Uterus (tissue), 2 donors: ENCODE measurements at regions not wholly inside any gene's neighbourhood (a gene's known extent, or its start where the extent isn't known, plus 50 kb on each side); places are given as distances from the start of the nearest gene placed in this dataset.

ENCODE experiments used
- POLR2A ChIP-seq, 2 donors: fragments of 450-650 bp; IDR thresholded peaks; one replicate each; pipeline ENCODE4 v1.6.1; 2016; ENCODE audit warnings: antibody characterized with exemption in 2 of 2, mild to moderate bottlenecking in 1 of 2, moderate library complexity in 1 of 2
- TF ChIP-seq, protein P1 (sequence below), 4 experiments: fragments of 200-600 bp in 2 of 4; fragments of 450-650 bp in 2 of 4; sonication (generic) in 2 of 4; IDR thresholded peaks; one replicate each; pipeline ENCODE4 v1.5.1; 2016 to 2019; ENCODE audit warnings: antibody characterized with exemption in 4 of 4, mild to moderate bottlenecking in 2 of 4, moderate library complexity in 1 of 4

DNA sequence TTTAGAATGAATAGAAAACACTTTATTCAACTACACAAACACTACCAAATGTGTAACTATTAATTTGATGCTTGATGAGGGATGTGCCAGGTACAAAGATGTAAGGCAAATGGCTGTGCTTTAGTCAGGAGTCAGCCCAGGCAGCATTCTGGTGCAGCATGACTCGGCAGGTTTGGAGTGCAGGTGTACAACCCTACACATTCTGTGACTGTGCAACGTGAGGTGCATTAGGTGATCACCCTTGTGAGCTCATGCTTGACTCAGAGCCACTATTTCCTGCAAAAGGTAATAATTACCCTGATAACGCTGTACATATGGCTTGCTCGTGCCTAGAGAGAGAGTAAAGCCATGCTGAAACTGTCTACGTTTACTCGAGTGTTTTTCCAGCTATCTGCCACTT, 288.7 kb upstream of the DSEL start:
- no peak for TF ChIP-seq POLR2A (IDR thresholded peaks at IDR 0.05)
- TF ChIP-seq, protein P1, sequence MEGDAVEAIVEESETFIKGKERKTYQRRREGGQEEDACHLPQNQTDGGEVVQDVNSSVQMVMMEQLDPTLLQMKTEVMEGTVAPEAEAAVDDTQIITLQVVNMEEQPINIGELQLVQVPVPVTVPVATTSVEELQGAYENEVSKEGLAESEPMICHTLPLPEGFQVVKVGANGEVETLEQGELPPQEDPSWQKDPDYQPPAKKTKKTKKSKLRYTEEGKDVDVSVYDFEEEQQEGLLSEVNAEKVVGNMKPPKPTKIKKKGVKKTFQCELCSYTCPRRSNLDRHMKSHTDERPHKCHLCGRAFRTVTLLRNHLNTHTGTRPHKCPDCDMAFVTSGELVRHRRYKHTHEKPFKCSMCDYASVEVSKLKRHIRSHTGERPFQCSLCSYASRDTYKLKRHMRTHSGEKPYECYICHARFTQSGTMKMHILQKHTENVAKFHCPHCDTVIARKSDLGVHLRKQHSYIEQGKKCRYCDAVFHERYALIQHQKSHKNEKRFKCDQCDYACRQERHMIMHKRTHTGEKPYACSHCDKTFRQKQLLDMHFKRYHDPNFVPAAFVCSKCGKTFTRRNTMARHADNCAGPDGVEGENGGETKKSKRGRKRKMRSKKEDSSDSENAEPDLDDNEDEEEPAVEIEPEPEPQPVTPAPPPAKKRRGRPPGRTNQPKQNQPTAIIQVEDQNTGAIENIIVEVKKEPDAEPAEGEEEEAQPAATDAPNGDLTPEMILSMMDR (IDR thresholded peaks at IDR 0.05) = no peak
